Pons (tissue), 1 donor: ENCODE measurements at regions not wholly inside any gene's neighbourhood (a gene's known extent, or its start where the extent isn't known, plus 50 kb on each side); places are given as distances from the start of the nearest gene placed in this dataset.
A peak's percentile ranks its signal among the peaks of the same experiment; 100 is the strongest.
"Not testable (repeated sequence)": the region's sequence is repeated elsewhere in the genome, so short reads cannot be mapped to it uniquely, and the experiment has no call there.

ENCODE experiments used
- DNase-seq: peaks from one replicate; pipeline ENCODE4 v3.0.0-alpha.2; 2016; ENCODE audit warnings: low spot score

- no peak for DNase-seq
Observed at GRCh38 chr1:60541831-60542532, 468.4 kb upstream of the C1orf87 start.

GRCh38 chr1:60540141-60540540 lies 466.6 kb upstream of the C1orf87 start:
- no peak for DNase-seq

- DNase-seq = no peak
Observed at GRCh38 chr1:60535713-60536112, 462.1 kb upstream of the C1orf87 start.

- DNase-seq = no peak
Observed at GRCh38 chr1:60527567-60527966, 454.0 kb upstream of the C1orf87 start.

- DNase-seq = no peak
Observed at GRCh38 chr1:60516996-60517395, 443.4 kb upstream of the C1orf87 start.

GRCh38 chr1:60510162-60510561 lies 436.6 kb upstream of the C1orf87 start:
- no peak for DNase-seq

GRCh38 chr1:60504206-60504840 lies 430.8 kb upstream of the C1orf87 start:
- no peak for DNase-seq

GRCh38 chr1:60503266-60503925 lies 429.8 kb upstream of the C1orf87 start:
- no peak for DNase-seq

GRCh38 chr1:60502506-60502905 lies 428.9 kb upstream of the C1orf87 start:
- DNase-seq = no peak

- DNase-seq = not testable (repeated sequence)
Observed at GRCh38 chr1:60489916-60490480, 416.4 kb upstream of the C1orf87 start.

GRCh38 chr1:60488847-60489246 lies 415.3 kb upstream of the C1orf87 start:
- no peak for DNase-seq

- no peak for DNase-seq
Observed at GRCh38 chr1:60487565-60488345, 414.2 kb upstream of the C1orf87 start.

- no peak for DNase-seq
Observed at GRCh38 chr1:60483509-60483908, 409.9 kb upstream of the C1orf87 start.

GRCh38 chr1:60470246-60470645 lies 396.7 kb upstream of the C1orf87 start:
- DNase-seq = no peak

- no peak for DNase-seq
Observed at GRCh38 chr1:60463786-60464185, 390.2 kb upstream of the C1orf87 start.

GRCh38 chr1:60463146-60463545 lies 389.6 kb upstream of the C1orf87 start:
- DNase-seq = no peak

GRCh38 chr1:60461925-60462595 lies 388.5 kb upstream of the C1orf87 start:
- DNase-seq = no peak

GRCh38 chr1:60458111-60458510 lies 384.5 kb upstream of the C1orf87 start:
- no peak for DNase-seq

- DNase-seq = no peak
Observed at GRCh38 chr1:60449876-60450275, 376.3 kb upstream of the C1orf87 start.

- peak; percentile 12 for DNase-seq
Observed at GRCh38 chr1:60448850-60449249, 375.3 kb upstream of the C1orf87 start.

GRCh38 chr1:60444680-60445079 lies 371.1 kb upstream of the C1orf87 start:
- no peak for DNase-seq

GRCh38 chr1:60436186-60436585 lies 362.6 kb upstream of the C1orf87 start:
- DNase-seq = peak; percentile 2
